ENCODE measurements at regions not wholly inside any gene's neighbourhood (a gene's known extent, or its start where the extent isn't known, plus 50 kb on each side); places are given as distances from the start of the nearest gene placed in this dataset.

- TF ChIP-seq, protein P1, sequence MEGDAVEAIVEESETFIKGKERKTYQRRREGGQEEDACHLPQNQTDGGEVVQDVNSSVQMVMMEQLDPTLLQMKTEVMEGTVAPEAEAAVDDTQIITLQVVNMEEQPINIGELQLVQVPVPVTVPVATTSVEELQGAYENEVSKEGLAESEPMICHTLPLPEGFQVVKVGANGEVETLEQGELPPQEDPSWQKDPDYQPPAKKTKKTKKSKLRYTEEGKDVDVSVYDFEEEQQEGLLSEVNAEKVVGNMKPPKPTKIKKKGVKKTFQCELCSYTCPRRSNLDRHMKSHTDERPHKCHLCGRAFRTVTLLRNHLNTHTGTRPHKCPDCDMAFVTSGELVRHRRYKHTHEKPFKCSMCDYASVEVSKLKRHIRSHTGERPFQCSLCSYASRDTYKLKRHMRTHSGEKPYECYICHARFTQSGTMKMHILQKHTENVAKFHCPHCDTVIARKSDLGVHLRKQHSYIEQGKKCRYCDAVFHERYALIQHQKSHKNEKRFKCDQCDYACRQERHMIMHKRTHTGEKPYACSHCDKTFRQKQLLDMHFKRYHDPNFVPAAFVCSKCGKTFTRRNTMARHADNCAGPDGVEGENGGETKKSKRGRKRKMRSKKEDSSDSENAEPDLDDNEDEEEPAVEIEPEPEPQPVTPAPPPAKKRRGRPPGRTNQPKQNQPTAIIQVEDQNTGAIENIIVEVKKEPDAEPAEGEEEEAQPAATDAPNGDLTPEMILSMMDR (IDR thresholded peaks at IDR 0.05) = no peak
Observed at GRCh38 chr2:9751831-9752230, 91.4 kb upstream of the TAF1B start.

DNA sequence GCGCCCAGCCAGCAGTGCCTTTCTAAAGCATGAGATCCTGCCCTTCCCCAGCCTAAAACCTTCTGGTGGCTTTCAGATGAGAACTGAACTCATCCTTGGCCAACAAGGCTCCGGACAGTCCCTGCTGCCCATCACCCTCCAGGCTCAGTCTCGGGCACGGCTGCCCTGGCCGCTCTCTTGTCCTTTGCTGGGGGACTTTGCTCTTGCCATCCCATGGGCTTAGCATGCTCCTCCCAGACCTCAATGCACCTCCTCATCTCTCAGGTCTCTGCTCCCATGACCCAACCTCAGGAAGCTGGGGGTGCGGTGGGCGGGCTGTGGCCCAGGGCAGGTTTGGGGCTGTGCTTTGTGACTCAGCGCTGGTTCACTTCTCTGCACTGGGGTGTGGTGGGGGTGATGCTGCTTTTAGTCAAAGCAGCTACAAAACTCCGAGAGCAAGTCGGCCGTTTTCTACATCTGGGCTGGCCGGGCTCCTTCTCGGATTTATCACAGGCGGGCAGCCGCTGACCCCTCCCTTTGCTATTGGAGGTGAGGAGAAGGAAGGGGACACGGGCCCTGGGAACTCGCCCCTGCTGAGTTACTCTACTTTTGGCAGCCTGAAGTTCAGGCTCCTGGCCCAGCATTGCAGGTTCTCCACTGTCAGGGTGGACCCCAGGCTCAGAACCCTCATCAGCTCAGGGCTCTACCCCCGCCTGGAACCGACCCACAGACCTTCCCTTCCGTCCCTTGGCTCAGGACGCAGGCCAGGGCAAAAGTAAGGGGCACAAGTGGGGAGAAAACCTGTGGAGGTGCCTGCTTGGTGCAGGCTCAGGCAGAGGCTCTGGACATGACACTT lies 90.6 kb upstream of the TAF1B start:
- TF ChIP-seq, protein P1 (IDR thresholded peaks at IDR 0.05) = no peak

DNA sequence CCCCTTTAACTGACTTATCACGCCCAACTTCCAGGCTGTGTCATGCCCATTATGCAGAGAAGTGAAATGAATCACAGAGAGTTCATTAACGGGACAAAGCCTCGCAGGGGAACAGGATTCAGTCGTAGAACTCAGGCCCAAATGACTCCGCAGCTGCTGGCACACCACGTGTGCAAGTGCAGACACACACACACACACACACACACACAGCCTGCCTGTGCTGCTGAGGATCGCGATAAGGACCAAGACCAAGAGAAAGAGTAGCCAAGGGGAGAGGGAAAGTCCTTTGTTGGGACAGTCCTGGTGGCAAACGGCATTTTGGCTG lies 90.0 kb upstream of the TAF1B start:
- TF ChIP-seq, protein P1 (IDR thresholded peaks at IDR 0.05) = no peak

DNA sequence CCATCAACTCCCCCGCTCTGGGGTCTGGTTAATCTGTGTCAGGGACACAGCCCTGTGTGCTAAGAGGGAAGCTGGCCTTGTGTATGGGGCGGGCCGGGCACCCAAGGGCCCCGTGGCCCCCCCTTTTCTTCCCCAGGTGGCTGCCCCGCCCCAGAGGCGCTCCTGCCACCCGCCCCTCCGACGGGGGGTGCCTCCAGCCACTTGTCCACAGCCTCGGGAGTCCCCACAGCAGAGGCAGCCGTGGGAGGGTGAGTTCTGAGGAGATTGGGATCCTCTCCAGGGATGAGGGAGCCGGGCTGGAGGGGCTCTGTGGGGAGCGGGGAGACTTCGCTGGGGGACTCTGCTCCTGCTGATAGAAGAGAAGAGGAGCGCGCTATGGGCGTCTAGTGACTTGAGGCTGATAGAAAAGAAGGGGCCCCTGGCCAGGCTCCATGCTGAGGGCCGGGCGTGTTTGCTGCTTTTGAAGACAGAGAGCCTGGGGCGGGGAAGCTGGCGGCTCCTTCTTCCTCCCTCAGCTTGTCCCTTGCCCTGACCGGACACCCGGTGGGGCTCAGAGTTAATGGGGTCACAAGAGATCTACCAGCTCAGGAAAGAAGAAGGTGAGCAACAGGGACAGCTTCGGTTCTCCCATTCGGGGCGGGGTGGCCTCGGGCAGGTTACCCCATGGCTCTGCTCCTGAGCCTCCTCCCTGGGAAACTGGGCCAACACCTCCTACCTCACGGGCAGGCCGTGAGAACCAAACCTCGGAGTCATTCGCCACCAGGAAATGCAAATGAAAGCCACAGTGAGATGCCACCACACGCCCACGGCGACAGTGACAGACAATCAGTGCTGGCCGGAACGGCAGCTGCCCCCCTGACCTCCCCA lies 89.4 kb upstream of the TAF1B start:
- TF ChIP-seq, protein P1 (IDR thresholded peaks at IDR 0.05) = no peak

DNA sequence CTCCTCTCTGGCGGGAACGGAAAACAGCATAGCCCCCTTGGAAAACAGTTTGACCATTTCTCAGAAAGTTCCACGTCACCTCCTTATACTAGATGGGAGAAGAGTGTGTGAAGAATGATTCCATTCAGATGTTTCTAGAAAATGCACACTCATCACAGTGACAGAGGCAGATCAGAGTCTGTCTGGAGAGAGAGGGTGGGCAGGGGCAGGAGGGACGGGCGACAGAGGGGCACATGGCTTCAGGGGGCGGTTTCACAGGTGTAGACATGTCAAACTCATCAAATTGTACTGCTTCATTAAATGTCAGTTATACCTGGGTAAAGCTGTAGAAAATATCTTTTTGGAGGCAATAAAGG lies 88.8 kb upstream of the TAF1B start:
- TF ChIP-seq, protein P1 (IDR thresholded peaks at IDR 0.05) = no peak

GRCh38 chr2:9755008-9755407 lies 88.3 kb upstream of the TAF1B start:
- TF ChIP-seq, protein P1 (IDR thresholded peaks at IDR 0.05) = no peak

GRCh38 chr2:9755638-9756037 lies 87.6 kb upstream of the TAF1B start:
- TF ChIP-seq, protein P1 (IDR thresholded peaks at IDR 0.05) = no peak

All from LNCAP (cell line).